ENCODE measurements at regions not wholly inside any gene's neighbourhood (a gene's known extent, or its start where the extent isn't known, plus 50 kb on each side); places are given as distances from the start of the nearest gene placed in this dataset.

DNA sequence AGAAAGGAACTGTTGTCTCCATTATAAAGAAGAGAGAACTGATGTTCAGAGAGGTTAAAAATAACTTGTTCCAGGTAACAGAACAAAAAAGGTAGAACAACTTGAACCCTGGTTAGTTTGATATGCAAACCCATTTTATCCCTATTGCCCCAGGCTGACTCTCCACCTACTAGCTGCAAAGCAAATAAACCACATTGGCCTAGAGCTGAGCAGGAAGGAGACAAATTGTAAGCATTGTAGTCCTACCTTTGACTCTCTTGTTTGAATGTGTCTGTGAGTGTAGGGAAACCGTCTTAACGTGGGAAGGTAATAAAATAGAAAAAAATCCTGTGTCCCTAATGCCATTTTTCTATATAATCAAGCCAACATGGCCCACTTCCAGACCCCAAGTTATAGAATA is 126.4 kb downstream of the CCER1 start:
- TF ChIP-seq, protein P1, sequence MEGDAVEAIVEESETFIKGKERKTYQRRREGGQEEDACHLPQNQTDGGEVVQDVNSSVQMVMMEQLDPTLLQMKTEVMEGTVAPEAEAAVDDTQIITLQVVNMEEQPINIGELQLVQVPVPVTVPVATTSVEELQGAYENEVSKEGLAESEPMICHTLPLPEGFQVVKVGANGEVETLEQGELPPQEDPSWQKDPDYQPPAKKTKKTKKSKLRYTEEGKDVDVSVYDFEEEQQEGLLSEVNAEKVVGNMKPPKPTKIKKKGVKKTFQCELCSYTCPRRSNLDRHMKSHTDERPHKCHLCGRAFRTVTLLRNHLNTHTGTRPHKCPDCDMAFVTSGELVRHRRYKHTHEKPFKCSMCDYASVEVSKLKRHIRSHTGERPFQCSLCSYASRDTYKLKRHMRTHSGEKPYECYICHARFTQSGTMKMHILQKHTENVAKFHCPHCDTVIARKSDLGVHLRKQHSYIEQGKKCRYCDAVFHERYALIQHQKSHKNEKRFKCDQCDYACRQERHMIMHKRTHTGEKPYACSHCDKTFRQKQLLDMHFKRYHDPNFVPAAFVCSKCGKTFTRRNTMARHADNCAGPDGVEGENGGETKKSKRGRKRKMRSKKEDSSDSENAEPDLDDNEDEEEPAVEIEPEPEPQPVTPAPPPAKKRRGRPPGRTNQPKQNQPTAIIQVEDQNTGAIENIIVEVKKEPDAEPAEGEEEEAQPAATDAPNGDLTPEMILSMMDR (IDR thresholded peaks at IDR 0.05): no peak
- TF ChIP-seq EP300 (IDR thresholded peaks at IDR 0.05; ENCODE audit: low read depth) (no peak), POLR2AphosphoS5 (IDR thresholded peaks at IDR 0.05) (no peak)

Data from transverse colon (tissue), 4 donors.